GM21367 (cell line): ENCODE measurements at regions not wholly inside any gene's neighbourhood (a gene's known extent, or its start where the extent isn't known, plus 50 kb on each side); places are given as distances from the start of the nearest gene placed in this dataset.

Source experiments
- ATAC-seq: cut with Tn5 transposase; IDR thresholded peaks from one replicate; pipeline ENCODE4 v1.9.1; 2021; ENCODE audit not compliant: unreplicated experiment

DNA sequence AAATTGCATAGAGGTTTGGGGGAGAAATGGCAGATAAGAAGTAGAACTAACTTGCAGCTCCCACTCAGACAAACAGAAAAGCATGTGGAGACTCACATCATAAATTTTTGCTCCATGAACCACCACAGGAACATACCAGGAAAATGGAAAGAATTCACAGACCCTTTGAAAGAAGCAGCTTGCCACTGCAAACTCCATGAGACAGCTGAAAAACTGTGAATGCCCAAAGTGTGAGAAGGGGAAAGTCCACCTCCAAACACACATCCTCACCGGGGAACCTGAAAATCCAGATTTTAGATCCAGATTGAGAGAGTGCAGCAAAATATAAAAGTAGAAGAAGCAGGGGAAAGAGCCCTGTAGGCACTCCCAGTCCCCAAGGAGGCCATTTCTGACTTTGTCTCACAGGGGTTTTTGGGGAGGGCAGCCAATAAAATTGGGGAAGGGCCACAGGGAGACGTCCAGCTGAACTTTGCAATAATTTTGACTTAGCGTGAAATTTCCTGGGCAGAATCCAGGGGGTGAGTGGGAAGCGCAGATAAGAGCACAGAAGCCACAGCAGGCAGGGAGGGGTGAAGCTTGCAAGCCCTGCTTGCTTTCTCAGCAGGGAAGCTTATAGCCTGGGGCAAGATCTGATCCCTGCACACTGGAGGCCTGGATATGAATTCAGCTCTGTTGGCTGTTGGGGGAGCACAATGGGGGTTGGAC is 183.4 kb upstream of the UBE2E2 start:
- no peak for ATAC-seq

DNA sequence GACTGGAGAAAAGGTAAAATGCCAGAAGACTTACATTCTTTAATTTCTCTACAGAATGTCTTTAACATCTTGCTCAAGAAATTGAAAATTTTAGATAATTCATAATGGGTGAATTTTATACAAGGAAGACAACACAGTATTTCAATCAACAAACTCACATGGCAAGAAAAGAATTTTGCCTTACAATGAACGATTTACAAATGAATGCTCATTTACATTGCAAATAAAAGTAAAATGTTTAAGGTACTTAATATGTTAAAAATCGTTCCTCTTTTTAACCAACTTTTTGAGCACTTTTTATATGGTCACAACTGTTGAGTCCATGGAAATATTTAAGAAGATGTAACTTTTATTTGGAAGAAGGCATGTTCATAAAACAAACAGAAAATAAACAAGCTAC is 174.8 kb upstream of the UBE2E2 start:
- ATAC-seq, result no peak

DNA sequence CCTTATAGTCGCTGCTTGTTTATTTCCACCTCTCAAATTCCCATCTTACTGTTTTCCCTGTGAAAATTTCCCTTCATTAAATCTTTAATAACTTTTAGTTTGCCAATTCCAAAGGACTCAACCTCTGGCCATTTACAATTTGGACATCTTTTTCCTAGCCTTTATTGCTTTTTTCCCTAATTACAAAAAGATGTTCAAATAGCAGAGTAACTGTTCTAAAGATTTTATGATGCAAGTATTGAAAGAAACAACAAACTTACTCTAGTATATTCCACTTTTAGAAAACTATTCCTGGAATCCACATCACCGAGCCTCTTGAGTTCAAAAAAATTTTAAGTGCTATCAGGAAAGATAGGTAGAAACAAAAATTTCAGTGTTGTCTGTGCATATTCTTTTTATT is 174.1 kb upstream of the UBE2E2 start:
- no peak for ATAC-seq

DNA sequence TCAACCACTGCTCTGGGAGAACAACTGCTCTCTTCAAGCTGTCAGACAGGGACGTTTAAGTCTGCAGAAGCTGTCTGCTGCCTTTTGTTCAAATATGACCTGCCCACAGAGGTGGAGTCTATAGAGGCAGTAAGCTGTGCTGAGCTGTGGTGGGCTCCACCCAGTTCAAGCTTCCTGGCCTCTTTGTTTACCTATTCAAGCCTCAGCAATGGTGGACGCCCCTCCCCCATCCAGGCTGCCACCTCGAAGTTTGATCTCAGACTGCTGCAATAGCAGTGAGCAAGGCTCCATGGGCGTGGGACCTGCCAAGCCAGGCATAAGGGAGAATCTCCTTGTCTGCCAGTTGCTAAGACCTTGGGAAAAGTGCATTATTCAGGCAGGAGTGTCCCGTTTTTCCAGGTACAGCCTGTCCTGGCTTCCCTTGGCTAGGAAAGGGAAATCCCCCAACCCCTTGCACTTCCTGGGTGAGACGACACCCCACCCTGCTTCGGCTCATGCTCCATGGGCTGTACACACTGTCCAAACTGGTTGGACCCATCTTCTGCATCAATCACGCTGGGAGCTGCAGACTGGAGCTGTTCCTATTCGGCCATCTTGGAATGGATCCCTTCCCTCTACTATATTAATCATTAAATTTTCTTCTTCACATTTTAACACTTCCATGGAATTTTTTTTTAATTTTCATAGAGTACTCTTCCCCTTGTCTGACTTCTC is 167.0 kb upstream of the UBE2E2 start:
- ATAC-seq, result no peak

DNA sequence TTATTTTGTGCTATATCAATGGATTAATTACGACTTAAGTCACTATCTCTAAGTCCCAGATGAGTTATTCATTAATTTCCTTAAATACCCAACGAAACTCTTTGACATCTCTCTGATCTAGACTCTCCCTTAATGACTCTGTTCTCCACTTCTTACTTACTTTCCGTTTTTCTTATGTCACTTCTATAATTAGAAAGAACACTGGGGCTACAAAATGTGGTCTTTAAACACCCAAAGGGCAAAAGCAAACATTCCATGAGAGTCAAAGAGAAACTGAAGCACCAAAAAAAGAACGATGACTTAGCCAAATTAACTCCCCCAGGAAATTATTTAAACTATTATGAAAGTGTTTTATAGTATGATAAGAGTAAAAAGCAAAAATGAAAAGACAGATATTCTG is 166.4 kb upstream of the UBE2E2 start:
- ATAC-seq, result peak; percentile 84

DNA sequence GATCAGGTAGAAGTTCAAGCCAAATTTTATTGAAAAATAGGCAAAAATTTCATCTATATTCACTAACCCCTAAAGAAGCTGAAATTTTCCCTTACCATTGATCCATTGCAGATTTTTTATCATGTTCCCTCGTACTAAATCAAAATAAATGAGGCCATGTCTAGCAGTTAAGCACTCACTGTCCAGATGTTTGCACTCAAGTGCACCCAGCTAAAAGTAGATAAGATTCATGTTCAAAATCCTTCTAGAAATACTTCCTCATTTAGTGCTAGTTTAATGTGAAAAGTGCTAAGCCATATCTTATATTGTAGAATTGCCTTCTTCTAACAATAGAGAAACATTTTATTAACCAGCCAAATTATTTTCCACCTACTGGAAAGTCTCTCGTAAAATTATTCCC is 164.7 kb upstream of the UBE2E2 start:
- no peak for ATAC-seq

DNA sequence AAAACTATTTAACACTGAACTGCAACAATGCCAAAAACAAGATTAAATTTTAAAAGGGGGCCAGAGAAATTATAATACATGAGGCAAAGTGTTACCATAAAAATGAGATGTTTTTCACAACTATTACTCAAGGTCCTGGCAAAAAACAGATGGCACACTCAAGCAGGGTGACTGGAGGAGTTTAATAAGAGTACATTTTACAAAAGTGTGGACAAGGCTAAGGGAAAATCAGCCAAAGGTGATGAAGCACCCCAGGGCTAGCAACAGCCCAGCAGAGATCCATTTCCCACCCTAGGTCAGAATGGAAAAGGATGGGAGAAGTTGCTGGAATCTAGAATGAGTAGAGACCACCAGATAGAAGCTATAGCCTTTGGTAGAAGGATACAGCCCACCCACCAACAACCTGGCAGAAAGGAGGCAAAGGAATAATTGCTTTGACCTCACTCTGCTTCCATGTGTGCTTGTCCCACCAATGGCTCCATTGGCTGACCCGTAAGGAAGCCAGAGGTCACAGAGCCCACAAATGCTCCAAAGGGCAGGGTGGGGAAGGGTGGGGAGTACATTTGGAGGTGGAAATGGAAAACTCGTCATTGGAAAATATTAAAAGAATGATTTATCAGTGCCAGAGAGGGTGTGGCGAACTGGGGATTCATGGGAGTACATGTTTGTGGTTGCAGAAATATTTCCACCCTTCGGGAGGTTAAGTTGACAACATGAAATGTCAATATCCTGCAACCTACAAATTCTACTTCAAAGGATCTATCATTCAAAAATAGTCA is 161.0 kb upstream of the UBE2E2 start:
- no peak for ATAC-seq

DNA sequence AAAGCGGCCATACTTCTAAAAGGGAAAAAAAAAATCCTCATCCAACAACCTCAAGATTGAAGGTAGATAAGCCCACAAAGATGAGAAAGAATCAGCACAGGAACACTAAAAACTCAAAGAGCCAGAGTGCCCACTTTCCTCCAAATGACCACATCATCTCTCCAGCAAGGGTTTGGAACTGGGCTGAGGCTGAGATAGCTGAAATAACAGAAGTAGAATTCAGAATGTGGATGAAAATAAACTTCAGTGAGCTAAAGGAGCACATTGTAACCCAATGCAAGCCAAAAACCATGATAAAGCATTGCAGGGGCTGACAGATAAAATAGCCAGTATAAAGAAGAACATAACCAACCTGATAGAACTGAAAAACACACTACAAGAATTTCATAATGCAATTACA is 158.7 kb upstream of the UBE2E2 start:
- no peak for ATAC-seq

DNA sequence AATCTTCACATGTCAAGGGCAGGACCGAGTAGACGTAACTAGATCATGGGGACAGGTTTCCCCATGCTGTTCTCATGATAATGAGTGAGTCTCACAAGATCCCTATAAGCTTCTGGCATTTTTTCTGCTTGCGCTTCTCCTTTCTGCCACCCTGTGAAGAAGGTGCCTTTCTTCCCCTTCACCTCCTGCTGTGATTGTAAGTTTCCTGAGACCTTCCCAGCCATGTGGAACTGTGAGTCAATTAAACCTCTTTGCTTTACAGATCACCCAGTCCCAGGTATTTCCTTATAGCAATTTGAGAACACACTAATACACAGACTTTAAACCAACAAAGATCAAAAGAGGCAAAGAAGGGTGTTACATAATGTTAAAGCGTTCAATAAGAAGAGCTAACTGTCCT is 156.6 kb upstream of the UBE2E2 start:
- no peak for ATAC-seq

DNA sequence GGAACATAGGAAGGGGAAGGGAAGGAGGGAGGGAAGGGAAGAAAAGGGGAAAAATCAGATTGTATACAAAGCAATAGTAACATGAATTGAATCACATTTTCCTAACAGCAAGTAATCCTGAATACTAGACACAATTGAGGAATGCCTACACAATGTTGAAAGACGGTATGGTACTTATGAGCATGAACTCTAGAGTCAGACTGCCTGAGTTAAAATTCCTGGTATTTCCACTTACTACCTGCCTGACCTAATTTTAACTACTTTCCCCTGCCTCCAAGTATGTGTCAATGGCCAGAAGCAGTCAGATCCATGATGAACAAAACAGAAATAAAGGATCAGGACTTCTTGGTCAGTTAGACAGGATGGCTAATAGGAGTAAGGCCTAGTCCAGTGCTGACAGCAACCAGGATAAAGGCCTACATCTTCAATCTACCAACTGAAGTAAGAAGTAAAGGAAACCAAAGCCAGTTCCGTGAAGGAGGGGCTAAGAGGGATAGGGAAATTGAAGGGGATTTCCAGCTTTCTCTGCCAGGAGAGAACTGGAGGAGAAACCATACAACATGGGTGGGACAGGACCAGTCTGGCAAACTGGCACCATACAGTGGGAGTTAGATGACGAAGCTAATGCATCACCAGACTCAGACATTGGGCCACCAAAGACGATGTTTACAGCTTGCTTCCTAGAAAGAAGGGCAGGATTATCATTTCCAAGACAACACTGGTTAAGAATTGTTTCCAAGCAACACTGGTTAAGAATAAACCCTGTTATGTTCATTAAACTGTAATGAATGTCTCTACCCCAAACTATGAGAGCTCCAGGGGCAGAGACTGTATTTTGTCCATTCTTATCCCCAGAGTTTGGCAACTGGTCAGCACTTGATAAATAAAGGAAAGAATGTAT is 151.6 kb upstream of the UBE2E2 start:
- ATAC-seq, result no peak

DNA sequence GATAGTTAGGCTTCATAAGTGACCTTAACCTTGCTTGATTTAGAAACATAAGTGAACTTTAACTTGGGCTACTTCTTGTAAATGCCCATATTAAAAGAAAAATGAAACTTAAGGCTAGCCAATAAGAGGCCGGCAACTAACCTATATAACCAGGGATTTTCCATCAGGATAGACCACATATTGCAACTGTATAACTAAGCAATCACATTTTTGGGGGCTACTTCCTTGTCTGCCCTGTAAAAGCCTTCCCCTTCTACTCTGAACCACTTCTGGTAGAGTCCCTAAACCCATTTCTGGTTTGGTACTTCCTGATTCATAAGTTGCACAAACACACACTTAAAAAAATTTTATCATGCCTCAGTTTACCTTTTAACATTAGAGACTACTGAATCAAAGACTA is 150.9 kb upstream of the UBE2E2 start:
- no peak for ATAC-seq

DNA sequence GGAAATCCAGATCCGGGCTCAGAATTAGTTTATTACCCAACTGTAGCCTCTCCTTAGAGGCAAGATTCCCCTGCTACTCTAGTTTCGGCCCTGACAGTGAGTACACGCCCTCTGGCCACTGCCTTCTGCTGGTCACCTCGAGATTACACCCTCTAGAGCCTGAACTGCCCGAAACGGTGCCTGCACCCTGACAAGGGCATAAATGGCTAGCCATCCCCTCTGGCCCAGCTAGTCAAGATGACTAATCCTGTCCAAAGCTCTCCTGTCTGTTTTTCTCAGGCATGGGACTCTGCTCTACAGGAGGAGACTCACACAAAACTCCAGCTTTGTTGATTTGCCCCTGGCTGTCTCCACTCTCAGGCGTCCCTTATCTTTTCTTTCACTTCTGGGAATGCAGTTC is 150.5 kb upstream of the UBE2E2 start:
- no peak for ATAC-seq

DNA sequence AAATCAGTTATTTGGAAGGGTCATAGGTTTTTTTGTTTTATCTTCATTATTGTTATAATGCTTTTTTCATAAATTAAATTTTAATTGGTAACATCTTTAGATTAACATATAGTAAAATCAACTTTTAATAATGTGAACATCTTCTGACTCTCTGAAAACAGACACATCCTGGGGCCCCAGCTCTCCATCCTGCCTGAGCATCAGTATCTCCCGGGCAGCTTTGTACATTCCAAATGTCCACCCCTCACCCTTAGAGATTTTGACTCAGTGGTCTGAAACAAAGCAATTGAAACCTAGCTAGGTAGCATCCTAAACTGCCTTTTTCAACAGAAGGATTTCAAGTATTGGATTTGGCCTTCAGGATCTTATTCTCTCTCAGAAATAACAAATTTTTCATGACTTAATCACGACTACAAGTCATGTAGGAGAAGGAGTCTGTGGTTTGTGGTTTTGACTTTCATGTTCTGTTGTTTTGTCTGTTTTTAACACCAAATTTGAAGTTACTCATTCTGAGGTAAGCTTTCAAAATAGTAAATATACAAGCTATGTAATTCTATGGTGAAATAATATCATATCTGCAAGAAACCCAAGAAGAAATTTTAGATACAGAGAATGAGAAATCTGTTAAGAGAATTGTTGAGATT is 147.3 kb upstream of the UBE2E2 start:
- peak; percentile 51 for ATAC-seq

DNA sequence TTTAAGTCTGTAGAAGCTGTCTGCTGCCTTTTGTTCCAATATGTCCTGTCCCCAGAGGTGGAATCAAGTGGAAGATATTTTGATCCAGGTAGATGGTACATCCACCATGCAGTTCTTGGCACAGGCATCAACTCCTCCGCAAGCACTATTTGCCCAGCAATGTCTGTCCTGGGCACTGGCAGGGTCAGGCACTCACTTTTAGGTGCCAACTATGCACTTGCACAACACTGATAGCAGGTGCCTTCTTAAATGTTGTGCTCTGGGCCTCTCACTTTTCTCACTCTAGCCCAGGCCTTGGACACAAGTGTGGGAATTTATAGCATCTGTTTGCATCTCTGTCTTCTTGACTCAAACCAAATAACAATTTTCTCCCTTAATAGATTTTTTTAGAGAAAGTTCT is 140.5 kb upstream of the UBE2E2 start:
- no peak for ATAC-seq

DNA sequence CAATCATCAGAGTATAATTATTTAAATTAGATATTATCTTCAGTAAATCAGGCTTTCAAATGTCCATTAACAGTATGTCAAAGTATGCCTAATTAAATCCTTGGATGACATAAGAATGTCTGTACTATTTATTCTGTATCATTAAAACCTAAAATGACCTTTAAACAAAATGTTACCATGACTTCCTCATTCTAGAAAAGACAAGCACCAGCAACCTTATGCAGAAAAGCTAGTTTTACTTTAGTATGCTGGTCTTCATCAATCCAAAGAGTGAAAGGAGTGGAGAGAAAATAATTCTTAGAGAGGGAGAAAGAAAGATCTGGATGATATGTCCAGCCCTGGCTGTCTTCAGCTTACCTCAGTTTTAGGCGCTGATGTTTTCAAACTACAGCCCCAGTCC is 140.1 kb upstream of the UBE2E2 start:
- no peak for ATAC-seq

DNA sequence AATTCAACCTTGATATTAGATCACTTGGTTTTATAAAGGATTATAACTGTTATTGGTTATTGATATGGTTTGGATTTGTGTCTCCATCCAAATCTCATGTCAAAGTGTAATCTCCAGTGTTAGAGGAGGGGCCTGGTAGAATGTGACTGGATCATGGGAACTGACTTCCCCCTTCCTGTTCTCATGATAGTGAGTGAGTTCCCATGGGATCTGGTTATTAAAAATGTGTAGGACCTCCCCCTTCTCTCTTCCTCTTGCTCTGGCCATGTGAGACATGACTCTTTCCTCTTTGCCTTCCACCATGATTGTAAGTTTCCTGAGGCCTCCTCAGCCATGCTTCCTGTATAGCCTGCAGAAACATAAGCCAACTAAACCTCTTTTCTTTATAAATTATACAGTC is 136.0 kb upstream of the UBE2E2 start:
- no peak for ATAC-seq

DNA sequence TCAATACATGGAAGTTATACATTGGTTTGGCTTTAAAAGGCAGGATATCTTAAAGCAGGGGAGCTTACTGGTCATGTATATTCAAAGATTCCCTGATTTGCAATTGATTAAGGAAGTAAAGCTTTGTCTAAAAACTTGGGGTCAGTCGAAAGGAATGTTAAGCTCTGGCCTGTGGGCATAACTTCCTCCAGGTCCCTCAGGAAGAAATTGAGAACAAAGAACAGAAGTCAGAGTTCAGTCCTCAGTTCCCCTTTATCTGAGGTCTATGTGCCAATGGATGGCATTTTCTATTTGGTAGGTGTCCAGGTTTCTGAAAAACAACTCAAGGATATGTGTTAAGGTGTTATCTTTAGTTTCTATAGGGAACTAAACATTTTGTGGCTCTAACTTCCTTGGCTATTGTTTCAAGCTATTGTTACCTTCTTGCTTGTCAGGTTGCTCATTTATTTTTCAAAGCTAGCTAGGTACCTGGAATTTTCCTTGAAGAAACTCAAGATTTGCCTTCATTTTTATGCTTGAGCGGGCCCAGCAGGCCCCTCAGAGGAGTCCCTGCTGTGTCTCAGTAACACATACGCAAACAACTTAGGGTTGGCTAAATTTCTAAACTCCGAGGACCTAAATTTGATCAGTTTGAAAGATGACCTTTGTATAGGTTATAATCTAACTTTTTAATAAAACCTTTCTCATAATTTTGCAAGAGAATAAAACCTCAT is 135.0 kb upstream of the UBE2E2 start:
- no peak for ATAC-seq

DNA sequence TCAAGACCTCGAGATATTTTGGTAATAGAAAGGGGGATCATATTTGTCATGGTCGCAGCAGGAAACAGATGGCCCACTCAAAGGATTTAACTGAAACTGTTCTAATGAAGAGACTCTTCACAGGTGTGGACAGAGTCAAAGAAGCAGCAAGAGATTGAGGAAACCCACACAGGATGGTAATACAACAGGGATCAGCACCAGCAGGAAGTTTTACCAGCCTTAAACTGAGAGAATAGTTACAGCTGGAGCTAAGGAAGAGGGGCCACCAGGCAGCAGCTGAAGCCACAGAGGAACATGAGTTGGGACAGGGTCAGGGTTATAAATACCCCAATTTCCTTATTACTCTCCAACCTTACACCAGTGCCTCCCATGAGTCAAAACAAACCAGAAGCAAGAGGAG is 131.8 kb upstream of the UBE2E2 start:
- ATAC-seq, result peak; percentile 14

DNA sequence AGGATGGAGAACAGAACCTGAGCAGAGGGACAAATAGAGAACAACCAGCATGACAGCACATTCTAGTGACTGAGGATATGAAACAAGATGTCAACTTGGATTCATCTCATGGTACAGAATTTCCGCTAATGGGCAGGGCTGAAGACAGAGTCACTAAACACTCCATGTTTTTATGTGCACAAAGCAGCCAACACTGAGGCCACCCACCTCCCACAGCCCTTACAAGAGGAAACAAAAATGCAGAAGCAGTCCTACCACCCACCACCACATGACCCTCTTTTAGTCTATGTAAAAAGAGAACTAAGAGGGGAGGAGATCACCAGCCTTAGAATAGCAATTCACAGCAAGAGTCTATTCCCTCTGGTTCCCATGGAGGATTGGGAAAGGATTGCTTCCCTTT is 131.4 kb upstream of the UBE2E2 start:
- peak; percentile 68 for ATAC-seq

DNA sequence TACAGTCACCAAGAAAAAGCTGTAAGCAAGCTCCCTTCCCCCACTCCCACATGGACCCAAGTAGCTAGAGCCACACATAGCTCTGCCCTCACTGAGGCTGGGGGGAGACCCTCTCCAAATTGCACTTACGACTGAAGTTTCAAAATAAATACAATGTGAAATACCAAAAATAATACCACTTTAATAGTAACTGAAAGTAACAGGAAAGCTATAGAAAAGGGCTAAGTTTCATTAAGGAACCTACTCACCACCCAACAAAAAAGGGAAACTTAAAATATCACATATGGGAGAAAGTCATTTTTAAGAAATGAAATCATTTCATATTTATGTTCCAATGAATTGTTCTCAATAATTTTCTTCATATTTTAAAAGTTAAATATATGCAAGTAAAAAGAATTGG is 130.4 kb upstream of the UBE2E2 start:
- ATAC-seq, result no peak
